ENCODE measurements at regions not wholly inside any gene's neighbourhood (a gene's known extent, or its start where the extent isn't known, plus 50 kb on each side); places are given as distances from the start of the nearest gene placed in this dataset.

GRCh38 chr4:141933978-141934377 lies 297.6 kb downstream of the IL15 start:
- TF ChIP-seq CTCF (IDR thresholded peaks at IDR 0.05) (no peak), POLR2A (IDR thresholded peaks at IDR 0.05) (no peak)
